ENCODE measurements at regions not wholly inside any gene's neighbourhood (a gene's known extent, or its start where the extent isn't known, plus 50 kb on each side); places are given as distances from the start of the nearest gene placed in this dataset.

DNA sequence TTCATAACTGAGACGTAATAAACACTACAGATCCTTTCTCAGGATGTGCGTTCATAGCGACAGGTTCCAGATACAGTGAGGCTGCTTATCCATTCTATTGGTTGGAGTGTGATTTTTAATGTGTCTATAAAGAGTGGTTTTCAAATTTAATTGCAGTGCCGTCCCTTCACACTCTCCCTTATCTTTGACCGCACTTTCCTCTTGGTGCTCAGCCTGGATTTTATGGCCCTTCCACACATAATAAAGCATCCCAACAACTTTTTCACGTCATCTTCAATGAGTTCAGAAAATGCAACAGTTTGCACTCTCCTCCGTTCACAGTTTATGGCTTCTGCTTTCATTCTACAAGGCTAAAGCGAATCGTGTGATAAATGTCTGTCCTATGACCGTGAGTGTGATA is 1209.9 kb downstream of the BCL11B start:
- no peak for DNase-seq (ENCODE audit: low read depth in 2 of 3, low spot score in 1 of 3)

DNA sequence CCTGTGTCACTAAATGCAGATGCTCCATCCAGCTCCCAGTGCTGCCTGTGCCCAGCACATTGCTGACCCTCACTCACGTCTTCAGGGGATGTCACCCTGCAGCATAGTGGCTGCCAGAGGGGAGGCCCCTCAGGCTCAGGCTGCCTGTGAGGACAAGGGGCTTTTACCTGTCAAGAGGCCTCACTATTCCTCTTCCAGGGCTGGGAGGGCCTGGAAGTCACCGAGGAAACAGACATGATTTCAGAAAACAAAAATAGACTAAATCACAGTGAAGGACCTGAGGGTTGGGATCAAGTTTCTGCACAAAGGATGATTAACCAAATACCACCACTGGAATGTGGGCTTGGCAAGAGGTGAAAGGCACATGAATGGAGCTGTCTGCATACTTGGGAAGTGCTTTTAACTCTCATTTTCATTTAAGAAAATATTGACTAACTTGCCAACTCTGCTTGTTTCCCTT is 1202.3 kb downstream of the BCL11B start:
- DNase-seq (ENCODE audit: low read depth in 2 of 3, low spot score in 1 of 3), result no peak

DNA sequence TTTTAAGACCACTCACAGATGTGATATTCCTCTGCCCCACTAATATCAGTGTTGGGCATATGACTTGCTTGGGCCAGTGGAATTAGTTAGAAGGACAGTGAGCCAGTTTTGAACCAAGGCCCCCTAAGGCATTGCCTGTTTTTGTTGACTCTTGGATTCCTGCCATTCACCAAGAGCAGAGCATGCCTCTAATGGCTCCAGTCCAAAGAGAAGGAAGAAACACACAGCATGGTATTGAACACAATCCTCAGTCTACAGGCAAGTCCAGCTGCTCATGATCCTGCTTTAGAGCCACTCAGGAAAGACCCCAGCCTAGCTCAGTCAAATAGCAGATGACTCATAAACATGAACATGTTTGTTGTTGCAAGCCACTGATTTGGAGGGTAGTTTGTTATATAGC is 1201.5 kb downstream of the BCL11B start:
- DNase-seq (ENCODE audit: low read depth in 2 of 3, low spot score in 1 of 3), result no peak

DNA sequence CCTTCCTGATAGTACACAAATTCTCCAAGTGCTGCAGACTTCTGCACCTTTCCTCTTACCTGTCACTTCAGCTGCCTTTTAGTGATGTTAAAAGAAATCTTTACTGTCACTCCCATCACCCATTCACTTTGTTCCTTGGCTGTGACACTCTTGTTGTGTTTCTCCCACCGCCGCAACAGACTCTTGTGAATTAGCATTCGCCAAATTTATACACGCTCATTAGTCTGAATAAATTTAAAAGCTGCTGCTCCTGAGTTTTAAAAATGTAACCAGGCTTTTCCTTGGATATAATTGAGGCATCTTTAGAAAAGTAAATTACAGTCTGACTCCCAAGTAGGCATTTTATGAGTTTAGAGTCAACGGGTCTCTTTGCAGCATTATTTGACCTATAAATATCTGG is 1197.9 kb downstream of the BCL11B start:
- no peak for DNase-seq (ENCODE audit: low read depth in 2 of 3, low spot score in 1 of 3)

DNA sequence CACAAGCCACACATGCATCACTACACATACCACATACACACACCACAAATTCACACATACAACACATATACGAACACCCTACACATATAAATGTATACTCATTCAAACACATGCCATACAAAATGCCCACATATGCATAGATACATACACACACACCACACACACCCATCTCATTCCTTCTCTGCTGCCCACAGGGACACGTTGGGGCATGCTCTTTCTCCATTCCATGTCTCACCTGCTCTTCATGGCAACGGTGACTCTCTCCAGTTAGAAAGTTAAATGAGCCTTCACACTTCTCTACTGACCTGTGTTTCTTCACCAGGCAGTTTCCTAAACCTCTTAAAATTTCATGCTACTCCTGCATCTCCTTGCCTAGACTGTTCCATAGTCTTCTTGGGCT is 1194.8 kb downstream of the BCL11B start:
- DNase-seq (ENCODE audit: low read depth in 2 of 3, low spot score in 1 of 3), result no peak

DNA sequence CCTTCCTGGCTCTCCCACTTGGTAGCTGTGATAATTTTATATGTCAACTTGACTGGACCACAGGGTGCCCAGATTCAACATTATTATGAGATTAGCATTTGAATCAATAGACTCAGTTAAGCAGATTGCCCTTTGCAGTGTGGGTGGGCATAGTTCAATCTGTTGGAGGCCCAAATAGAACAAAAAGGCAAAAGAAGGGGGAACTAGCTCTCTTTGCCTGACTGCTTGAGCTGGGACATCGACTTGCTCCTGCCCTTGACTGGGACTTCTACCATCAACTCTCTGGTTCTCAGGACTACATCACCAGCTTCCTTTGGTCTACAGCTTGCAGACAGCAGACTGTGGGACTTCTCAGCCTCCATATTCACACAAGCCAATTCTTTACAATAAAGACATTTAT is 1189.2 kb downstream of the BCL11B start:
- no peak for DNase-seq (ENCODE audit: low read depth in 2 of 3, low spot score in 1 of 3)

DNA sequence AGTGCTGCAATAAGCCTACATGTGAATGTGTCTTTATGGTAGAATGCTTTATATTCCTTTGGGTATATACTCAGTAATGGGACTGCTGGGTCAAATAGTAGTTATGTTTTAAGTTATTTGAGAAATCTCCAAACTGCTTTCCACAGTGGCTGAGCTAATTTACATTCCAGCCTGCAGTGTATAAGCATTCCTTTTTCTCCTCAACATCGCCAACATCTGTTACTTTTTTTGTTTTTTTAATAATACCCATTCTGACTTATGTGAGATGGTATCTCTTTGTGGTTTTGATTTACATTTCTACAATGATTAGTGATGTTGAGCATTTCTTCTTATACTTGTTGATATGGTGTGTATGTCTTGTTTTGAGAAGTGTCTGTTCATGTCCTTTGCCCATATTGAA is 1186.2 kb downstream of the BCL11B start:
- DNase-seq (ENCODE audit: low read depth in 2 of 3, low spot score in 1 of 3), result no peak

DNA sequence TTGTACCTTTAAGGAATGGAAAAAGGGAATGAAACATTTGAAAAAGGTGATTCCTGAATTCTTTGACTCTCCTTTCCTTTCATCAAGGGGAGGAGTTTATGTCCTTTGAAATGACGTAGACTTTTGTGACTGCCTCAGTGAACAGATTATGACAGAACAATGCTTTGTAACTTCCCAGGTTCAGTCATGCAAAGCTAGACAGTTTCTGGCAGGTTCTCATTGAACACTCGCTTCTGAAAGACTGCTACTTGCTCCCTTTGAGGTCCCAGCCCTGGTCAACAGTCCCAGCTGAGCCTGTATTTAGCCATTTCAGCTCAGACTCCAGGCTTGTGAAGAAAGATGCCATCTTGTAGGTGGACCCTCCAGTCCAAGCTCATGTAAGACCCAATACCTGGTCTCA is 1178.9 kb downstream of the BCL11B start:
- no peak for DNase-seq (ENCODE audit: low read depth in 2 of 3, low spot score in 1 of 3)

DNA sequence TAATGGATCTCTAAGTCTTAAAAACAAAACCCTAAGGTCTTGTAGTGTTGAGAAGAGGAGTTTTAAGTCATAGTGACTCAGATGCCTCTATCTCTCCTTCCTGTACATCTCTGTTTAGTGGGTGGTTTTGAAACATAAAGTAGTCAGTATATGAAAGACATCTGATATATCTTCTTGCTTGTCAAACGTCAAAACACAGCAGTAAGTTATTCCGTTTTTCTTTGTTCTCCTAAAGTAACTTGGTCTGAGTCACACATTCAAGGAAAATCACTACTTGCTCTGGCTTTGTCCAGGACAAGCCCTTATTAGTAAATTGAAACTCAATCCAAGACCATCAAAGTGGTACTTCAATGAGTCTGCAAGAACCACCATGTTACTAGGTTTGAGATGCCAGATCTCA is 1172.5 kb downstream of the BCL11B start:
- no peak for DNase-seq (ENCODE audit: low read depth in 2 of 3, low spot score in 1 of 3)

DNA sequence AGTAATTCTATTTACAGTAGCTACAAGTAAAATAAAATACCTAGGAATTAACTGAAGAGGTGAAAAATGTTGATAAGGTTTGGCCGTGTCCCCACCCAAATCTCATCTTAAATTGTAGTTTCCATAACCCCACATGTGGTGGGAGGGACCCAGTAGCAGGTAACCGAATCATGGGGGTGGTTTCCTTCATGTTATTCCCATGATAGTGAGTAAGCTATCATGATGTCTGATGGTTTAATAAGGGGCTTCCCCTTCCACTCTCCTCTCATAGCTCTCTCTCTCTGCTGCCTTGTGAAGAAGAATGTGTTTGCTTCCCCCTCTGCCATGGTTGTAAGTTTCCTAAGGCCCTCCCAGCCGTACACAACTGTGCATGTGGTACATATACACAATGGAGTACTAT is 1170.7 kb downstream of the BCL11B start:
- DNase-seq (ENCODE audit: low read depth in 2 of 3, low spot score in 1 of 3), result no peak

DNA sequence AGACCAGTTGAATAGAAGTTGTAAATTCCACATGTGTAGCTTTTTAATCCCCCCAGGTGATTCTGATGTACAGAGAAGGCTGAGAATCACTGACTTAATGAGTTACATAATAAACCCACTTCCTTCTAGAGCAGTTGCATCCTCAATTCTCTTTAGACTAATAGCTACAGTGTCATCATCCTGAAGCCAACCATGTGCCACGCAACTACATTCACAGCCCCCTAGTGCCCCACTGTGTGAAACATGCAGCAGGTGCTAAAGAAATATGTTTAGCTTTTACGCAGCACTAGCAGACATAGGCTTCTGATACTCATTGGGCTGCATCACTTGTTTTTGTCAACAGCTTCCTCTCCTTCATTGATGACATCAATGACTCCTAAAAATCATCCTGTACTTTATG is 1168.3 kb downstream of the BCL11B start:
- DNase-seq (ENCODE audit: low read depth in 2 of 3, low spot score in 1 of 3), result no peak

DNA sequence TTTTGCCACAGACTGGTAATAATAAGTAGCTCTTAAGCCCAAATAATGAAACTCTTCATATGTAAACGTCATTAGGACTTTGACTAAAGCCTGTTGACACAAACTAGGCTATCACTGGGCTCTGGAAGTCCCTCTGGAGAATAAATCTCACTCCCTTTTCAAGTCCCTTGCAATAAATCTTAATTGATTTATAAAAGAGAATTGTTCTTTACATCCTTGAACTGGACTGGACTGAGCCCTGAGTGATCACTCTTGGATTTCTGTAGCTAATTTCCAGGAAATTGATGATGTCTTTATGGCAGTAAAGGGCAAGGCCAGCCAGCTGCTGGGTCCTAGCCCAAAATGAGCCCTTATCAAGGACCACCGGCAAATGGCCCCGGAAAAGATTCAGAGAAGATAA is 1162.7 kb downstream of the BCL11B start:
- no peak for DNase-seq (ENCODE audit: low read depth in 2 of 3, low spot score in 1 of 3)

DNA sequence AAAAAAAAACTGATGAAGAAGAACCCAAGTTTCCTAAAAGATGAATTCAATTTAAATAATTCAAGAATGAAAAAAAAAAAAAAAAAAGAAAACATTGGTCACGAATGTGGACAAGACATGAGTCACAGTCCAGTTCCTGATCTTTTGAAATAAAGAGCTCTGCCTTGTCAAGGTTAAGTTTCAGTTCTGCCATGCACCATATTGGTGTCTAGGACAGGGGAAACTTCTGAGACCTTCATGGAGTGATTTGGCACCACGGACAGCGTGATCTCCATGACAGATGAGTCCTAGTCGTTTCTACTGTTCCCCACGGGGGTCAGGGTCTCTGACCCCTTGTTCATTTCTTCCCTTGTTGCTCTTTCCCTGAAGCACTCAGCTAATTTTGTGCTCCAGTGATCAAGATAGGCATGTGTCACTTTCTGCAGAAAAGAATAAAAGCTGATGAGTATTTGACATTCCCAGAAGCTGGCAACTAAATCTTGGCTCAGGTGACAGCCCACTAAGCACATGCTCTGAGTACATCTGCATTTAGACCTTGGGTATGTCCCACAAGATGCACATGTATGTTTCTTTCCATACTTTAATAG is 1159.7 kb downstream of the BCL11B start:
- DNase-seq (ENCODE audit: low read depth in 2 of 3, low spot score in 1 of 3), result no peak

DNA sequence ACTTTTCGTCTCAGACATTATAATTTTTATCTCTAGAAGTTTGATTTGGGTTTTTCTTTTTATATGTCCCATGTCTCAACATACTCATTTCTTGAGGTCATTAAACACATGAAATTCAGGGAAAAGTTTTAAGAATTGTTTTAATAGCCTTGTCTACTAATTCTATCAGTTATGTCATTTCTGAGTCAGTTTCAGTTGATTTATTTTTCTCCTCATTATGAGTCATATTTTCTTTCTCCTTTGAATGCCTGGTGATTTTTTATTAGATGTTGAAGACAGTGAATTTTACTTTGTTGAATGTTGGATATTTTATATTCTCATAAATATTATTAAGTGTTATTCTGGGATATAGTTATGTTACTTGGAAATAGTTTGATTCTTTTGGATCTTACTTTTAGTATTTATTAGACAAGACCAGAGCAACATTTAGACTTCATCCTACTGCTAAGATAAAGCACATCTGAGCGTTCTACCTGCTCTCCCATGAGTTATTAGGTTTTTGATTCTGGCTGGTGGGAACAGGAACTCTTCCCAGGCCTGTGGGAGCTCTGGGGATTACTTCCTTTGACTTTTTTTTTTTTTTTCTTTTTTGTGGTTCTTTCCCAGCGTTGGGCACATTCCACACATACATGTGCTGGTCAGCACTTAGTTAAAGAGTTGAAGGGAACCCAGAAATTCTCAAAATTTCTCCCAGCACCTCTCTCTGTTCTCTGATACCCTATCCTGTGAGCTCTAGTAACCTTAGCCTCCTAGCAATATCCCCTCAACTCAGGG is 1157.7 kb downstream of the BCL11B start:
- DNase-seq (ENCODE audit: low read depth in 2 of 3, low spot score in 1 of 3), result no peak

DNA sequence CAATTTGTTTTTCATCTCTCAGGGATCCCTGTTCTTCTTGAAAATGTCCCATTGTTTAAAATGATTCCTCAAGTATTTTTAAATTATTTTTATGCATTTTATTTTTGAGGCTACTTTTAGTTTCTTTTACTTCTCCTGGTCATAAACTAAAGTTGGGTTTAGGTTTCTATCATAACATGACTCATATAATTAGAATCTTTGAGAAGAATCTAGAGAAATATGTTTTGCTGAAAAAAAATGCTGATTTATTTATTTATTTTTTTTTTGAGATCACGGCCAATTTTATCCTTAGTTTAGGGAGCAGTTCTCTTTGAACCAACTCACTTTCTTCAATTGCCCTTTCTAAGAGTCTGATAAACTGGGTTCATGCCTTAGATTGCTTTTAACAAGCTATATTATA is 1157.1 kb downstream of the BCL11B start:
- DNase-seq (ENCODE audit: low read depth in 2 of 3, low spot score in 1 of 3), result no peak

DNA sequence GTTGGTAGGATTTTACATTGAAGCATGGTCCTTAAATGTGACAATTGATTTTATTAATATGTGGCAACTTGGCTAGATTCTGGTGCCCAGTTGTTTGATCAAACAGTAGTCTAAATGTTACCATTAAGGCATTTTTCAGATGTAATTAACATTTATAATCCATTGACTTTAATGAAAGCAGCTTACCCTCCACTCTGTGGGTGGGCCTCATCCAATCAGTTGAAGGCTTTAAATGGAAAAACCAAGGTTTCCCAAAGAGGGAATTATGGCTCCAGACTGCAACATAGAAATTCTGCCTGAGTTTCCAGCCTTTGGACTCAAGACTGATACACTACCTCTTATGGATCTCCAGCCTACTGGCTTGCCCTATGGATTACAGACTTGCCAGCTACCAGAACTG is 1153.2 kb downstream of the BCL11B start:
- DNase-seq (ENCODE audit: low read depth in 2 of 3, low spot score in 1 of 3), result no peak

DNA sequence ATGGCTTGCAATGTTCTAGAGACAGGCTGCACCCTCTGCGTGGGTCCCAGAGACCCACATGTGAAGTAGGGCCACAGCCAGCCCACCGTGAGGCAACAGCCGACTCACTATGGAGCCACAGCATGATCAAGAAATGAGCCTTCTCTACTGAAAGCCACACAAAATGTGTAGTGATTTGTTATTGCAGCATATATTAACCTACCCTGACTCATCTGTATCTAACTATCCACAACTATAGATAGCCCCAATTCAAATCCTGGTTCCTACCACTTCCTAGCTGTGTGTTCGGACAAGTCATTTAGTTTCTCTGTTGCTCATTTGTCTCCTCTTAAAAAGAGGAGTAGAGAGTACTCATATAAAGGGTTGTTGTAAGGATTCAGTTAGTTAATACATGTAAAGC is 1152.3 kb downstream of the BCL11B start:
- no peak for DNase-seq (ENCODE audit: low read depth in 2 of 3, low spot score in 1 of 3)

DNA sequence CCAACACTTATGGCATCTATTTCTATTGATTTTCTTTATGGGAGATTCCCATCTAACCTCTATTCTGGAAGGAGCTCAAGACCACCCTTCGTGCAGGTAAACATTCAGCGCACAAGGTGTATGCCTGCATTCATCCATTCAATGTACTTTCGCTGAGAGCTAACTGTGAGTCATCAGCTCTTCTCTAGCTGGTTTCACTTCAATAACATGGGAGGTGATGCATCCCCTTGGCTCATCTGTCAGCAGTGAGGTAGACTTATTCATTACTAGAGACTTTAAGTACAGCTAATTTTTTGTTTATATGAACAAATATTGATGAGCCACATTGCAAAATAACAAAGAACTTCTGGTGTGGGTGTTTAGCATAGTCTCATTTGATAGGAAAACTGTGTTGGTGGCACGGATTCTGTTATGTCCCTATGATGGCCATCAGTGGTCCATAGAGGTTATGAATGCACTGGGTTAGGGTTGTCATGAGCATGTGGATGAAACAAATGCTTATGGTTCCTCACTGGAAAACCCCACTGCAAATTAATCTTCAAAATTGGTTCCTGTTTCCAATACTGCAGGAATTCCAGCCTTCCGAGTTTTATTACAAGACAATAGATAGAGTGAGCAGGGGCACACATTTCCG is 1151.0 kb downstream of the BCL11B start:
- no peak for DNase-seq (ENCODE audit: low read depth in 2 of 3, low spot score in 1 of 3)

DNA sequence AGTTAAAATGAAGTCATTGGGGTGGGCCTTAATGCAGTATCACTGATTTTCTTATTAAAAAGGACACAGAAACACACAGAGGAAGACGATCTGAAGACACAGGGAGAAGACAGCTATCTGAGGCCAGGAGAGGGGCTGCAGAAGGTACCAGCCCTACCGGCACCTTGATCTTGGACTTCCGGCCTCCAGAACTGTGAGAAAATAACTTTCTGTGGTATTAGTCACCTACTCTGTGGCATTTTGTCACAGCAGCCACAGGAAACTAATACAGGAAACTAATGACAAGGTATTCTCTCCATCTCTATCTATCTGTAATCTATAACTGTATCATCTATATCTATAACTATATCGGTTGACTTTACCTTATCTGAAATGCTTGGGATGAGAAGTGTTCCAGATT is 1149.5 kb downstream of the BCL11B start:
- DNase-seq (ENCODE audit: low read depth in 2 of 3, low spot score in 1 of 3), result no peak

DNA sequence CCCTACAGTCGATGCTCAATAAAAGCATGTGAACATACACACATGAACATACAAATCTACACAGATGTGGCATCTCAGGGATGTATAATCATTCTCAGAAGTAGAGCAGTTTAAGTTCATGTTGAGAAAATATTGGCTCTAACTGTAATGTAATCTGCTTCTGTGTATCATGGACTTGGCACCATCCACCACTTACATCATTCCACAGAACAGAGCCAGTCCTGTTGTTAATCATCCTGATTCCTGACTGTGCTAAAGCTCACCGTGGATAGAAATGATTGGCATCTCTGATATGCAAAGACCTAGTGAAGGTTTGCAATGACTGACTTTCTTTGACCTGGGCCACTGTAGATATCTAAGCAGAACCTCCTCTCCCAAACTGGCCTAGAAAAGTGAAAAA is 1141.3 kb downstream of the BCL11B start:
- DNase-seq (ENCODE audit: low read depth in 2 of 3, low spot score in 1 of 3), result no peak

DNA sequence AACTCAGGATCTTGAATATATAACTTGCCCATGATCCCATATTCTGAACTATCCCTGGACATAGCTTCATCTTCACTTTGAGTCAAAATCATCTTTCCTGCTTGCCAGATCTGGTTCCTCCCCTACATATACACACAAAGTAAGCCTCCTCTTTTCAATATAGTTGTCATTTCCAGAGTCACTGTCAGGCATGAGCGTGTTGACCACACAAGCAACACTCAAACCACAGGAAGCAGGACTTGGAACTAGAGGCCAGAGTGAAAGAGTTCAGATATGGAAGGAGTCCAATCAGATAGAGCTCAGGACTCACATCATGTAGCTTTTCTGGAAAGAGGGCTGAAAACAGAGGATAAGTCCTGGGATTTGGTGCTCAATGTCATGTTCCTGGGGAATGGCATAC is 1140.6 kb downstream of the BCL11B start:
- DNase-seq (ENCODE audit: low read depth in 2 of 3, low spot score in 1 of 3), result no peak

DNA sequence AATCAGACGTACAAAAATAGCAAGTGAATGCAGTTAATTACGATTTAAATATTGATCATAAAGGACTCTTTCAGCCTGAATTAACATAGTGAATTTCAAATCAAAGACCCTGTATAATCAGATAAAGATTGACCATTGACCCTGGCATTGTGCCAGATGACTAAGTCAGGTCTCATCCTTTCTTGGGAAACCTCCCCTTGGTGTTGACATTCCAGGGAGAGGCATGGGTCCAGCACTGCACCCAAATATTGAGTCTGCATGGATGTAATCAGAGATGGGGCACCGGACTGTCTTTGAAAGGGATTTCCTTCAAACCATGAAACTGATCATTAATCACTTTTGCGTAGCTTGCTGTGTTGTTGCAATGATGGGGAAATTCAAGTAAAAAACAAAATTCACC is 1138.2 kb downstream of the BCL11B start:
- DNase-seq (ENCODE audit: low read depth in 2 of 3, low spot score in 1 of 3), result no peak

All from stimulated activated CD4-positive, alpha-beta T cell treated with anti-CD3 and anti-CD28 coated beads, Interleukin-12 subunit alpha, Interleukin-12 subunit beta, amount 100 ng/mL, for 48 hours (primary cell).